CD4-positive, alpha-beta T cell (primary cell): ENCODE measurements at regions not wholly inside any gene's neighbourhood (a gene's known extent, or its start where the extent isn't known, plus 50 kb on each side); places are given as distances from the start of the nearest gene placed in this dataset.

Source experiments
- ATAC-seq: fragments of 200-7000 bp; cut with Tn5 transposase; one replicate; pipeline ENCODE4 v1.10.0; 2022; ENCODE audit warnings: mild to moderate bottlenecking; ENCODE audit not compliant: poor library complexity
- CTCF ChIA-PET: fragments of 350-600 bp; sonication (Branson Sonifier 250); formaldehyde crosslinking; loops from one replicate; lab custom pipeline; 2021; ENCODE audit warnings: antibody characterized with exemption, inconsistent platforms; lab: Charles Lee
- POLR2A ChIA-PET: fragments of 350-600 bp; sonication (Branson Sonifier 250); formaldehyde crosslinking; loops from one replicate; lab custom pipeline; 2021; ENCODE audit warnings: antibody characterized with exemption, inconsistent platforms; lab: Charles Lee
- DNase-seq, 14 experiments: peaks; one replicate each; pipeline ENCODE4 v3.0.0-alpha.2; 2013 to 2020; ENCODE audit warnings: mixed read lengths in 2 of 14
- H3K27ac ChIP-seq, 2 donors: one replicate each; pipeline versions ENCODE4 v1.5.1 to v1.7.0; 2013; ENCODE audit warnings: low read length in 2 of 2, low read depth in 1 of 2, mild to moderate bottlenecking in 1 of 2
- H3K27me3 ChIP-seq, 2 experiments: 1 replicate in 1 of 2; 2 replicates in 1 of 2; pipeline versions ENCODE4 v1.6.1 to v1.7.0; 2013; ENCODE audit warnings: low read length in 2 of 2, control low read depth in 1 of 2, mild to moderate bottlenecking in 1 of 2, moderate library complexity in 1 of 2; ENCODE audit not compliant: insufficient read depth in 2 of 2, control insufficient read depth in 1 of 2
- H3K36me3 ChIP-seq: one replicate; pipeline ENCODE4 v1.6.1; 2013; ENCODE audit warnings: low read length, control low read depth; ENCODE audit not compliant: insufficient read depth
- H3K4me1 ChIP-seq: one replicate; pipeline ENCODE4 v1.6.1; 2013; ENCODE audit warnings: low read length, control low read depth; ENCODE audit not compliant: insufficient read depth
- H3K4me3 ChIP-seq: one replicate; pipeline ENCODE4 v1.5.1; 2013; ENCODE audit warnings: mild to moderate bottlenecking, low read length, moderate library complexity
- H3K9me3 ChIP-seq, 2 experiments: 1 replicate in 1 of 2; 2 replicates in 1 of 2; pipeline versions ENCODE4 v1.6.1 to v1.7.0; 2013; ENCODE audit warnings: low read length in 2 of 2, mild to moderate bottlenecking in 2 of 2, control low read depth in 1 of 2, moderate library complexity in 1 of 2; ENCODE audit not compliant: control insufficient read depth in 1 of 2, insufficient read depth in 1 of 2
- H3K27ac Mint-ChIP-seq: one replicate; pipeline ENCODE4 v1.8.0; 2020; ENCODE audit warnings: mixed read lengths
- H3K27me3 Mint-ChIP-seq: one replicate; pipeline ENCODE4 v1.8.0; 2021; ENCODE audit warnings: mixed read lengths
- H3K36me3 Mint-ChIP-seq: one replicate; pipeline ENCODE4 v1.8.0; 2021; ENCODE audit warnings: low read depth, mixed read lengths
- H3K4me1 Mint-ChIP-seq: one replicate; pipeline ENCODE4 v1.8.0; 2021; ENCODE audit warnings: low read depth, mixed read lengths
- H3K4me3 Mint-ChIP-seq: one replicate; pipeline ENCODE4 v1.8.0; 2020; ENCODE audit warnings: mild to moderate bottlenecking, mixed read lengths
- H3K9me3 Mint-ChIP-seq: one replicate; pipeline ENCODE4 v1.8.0; 2020; ENCODE audit warnings: mixed read lengths
- CTCF ChIP-seq: fragments of 200-600 bp; IDR thresholded peaks from one replicate; pipeline ENCODE4 v1.8.0; 2022; ENCODE audit warnings: antibody characterized with exemption, mild to moderate bottlenecking
- intact Hi-C, 2 experiments: fragments of 100-400 bp; cut with DNase I in 1 of 2; cut with micrococcal nuclease in 1 of 2; formaldehyde crosslinking; loops; one replicate each; pipeline versions ENCODE4 v1.15.1 to v1.9.0; 2023 to 2025; cut with DNase I, micrococcal nuclease

GRCh38 chr2:163231666-163232065 is 393.1 kb upstream of the KCNH7 start:
- no peaks in the 10 kb centered on the region for H3K4me1 Mint-ChIP-seq
- no peak for TF ChIP-seq CTCF
- no peak for ATAC-seq
- H3K36me3 ChIP-seq = no peaks in the 10 kb centered on the region
- no peaks in the 10 kb centered on the region for H3K27me3 Mint-ChIP-seq
- H3K36me3 Mint-ChIP-seq = no peaks in the 10 kb centered on the region
- no peak overlapping the region for H3K27ac Mint-ChIP-seq
- no peaks in the 10 kb centered on the region for H3K4me1 ChIP-seq
- H3K9me3 ChIP-seq = no peaks in the 10 kb centered on the region
- intact Hi-C loops = no loop called here
- no peak for DNase-seq
- CTCF ChIA-PET = no interaction called here
- no peaks in the 10 kb centered on the region for H3K27me3 ChIP-seq
- no peak overlapping the region for H3K27ac ChIP-seq
- H3K4me3 ChIP-seq = no peak overlapping the region
- no peak overlapping the region for H3K4me3 Mint-ChIP-seq
- POLR2A ChIA-PET = no interaction called here
- peaks cover 13% of the 10 kb centered on the region for H3K9me3 Mint-ChIP-seq

GRCh38 chr2:163213661-163214081 is 375.1 kb upstream of the KCNH7 start:
- intact Hi-C loops = no loop called here
- Histone ChIP-seq H3K36me3 (no peaks in the 10 kb centered on the region), H3K4me3 (no peak overlapping the region), H3K27ac (no peak overlapping the region), H3K4me1 (no peaks in the 10 kb centered on the region), H3K9me3 (no peaks in the 10 kb centered on the region), H3K27me3 (no peaks in the 10 kb centered on the region)
- no peak for TF ChIP-seq CTCF
- H3K9me3 Mint-ChIP-seq = peaks cover 6% of the 10 kb centered on the region
- H3K4me1 Mint-ChIP-seq = no peaks in the 10 kb centered on the region
- H3K27me3 Mint-ChIP-seq = no peaks in the 10 kb centered on the region
- H3K36me3 Mint-ChIP-seq = no peaks in the 10 kb centered on the region
- H3K27ac Mint-ChIP-seq = no peak overlapping the region
- no peak for ATAC-seq
- no peak overlapping the region for H3K4me3 Mint-ChIP-seq
- ChIA-PET POLR2A (no interaction called here), CTCF (interaction anchor here (0.6 kb wide), 1 partner anchor 10 kb away, joined by 3 read pairs; no protein-coding TSS in a partner anchor)
- no peak for DNase-seq

GRCh38 chr2:163210430-163210918 is 371.9 kb upstream of the KCNH7 start:
- no peak overlapping the region for H3K27ac Mint-ChIP-seq
- H3K4me3 Mint-ChIP-seq = no peak overlapping the region
- H3K27ac ChIP-seq = no peak overlapping the region
- H3K36me3 Mint-ChIP-seq = no peaks in the 10 kb centered on the region
- ATAC-seq (no peak), DNase-seq (no peak)
- ChIA-PET POLR2A (no interaction called here), CTCF (no interaction called here)
- H3K9me3 ChIP-seq = no peaks in the 10 kb centered on the region
- no peaks in the 10 kb centered on the region for H3K4me1 ChIP-seq
- H3K4me3 ChIP-seq = no peak overlapping the region
- intact Hi-C loops = no loop called here
- H3K27me3 Mint-ChIP-seq = no peaks in the 10 kb centered on the region
- no peaks in the 10 kb centered on the region for H3K36me3 ChIP-seq
- H3K9me3 Mint-ChIP-seq = peaks cover 4% of the 10 kb centered on the region
- H3K4me1 Mint-ChIP-seq = no peaks in the 10 kb centered on the region
- TF ChIP-seq CTCF = no peak
- H3K27me3 ChIP-seq = no peaks in the 10 kb centered on the region
